ENCODE measurements at regions not wholly inside any gene's neighbourhood (a gene's known extent, or its start where the extent isn't known, plus 50 kb on each side); places are given as distances from the start of the nearest gene placed in this dataset.

GRCh38 chr10:111390813-111391563 lies 314.2 kb downstream of the ADRA2A start:
- TF ChIP-seq CTCF (IDR thresholded peaks at IDR 0.05; ENCODE audit: borderline replicate concordance) = no peak
- Histone ChIP-seq H3K4me1 (no peaks in the 10 kb centered on the region), H3K9me3 (replicated peaks) (no peaks in the 10 kb centered on the region), H3K36me3 (no peaks in the 10 kb centered on the region), H3K27ac (replicated peaks) (no peak overlapping the region), H3K4me3 (no peak overlapping the region), H3K27me3 (ENCODE audit: low read depth) (peaks cover 19% of the 10 kb centered on the region)
- DNase-seq = no peak
- intact Hi-C loops (cut with micrococcal nuclease) = no loop called here

- DNase-seq = no peak
- intact Hi-C loops (cut with micrococcal nuclease) = no loop called here
Observed at GRCh38 chr10:111392159-111392558, 315.3 kb downstream of the ADRA2A start.

GRCh38 chr10:111392910-111393309 lies 316.1 kb downstream of the ADRA2A start:
- intact Hi-C loops (cut with micrococcal nuclease) = no loop called here
- no peak for TF ChIP-seq CTCF (IDR thresholded peaks at IDR 0.05; ENCODE audit: borderline replicate concordance)
- Histone ChIP-seq H3K4me1 (no peaks in the 10 kb centered on the region), H3K36me3 (no peaks in the 10 kb centered on the region), H3K27me3 (ENCODE audit: low read depth) (peaks cover 19% of the 10 kb centered on the region), H3K4me3 (no peak overlapping the region), H3K27ac (replicated peaks) (no peak overlapping the region), H3K9me3 (replicated peaks) (no peaks in the 10 kb centered on the region)
- no peak for DNase-seq

More at GRCh38 chr10:111392159-111392558, 315.3 kb downstream of the ADRA2A start:
- no peaks in the 10 kb centered on the region for H3K9me3 ChIP-seq (replicated peaks)
- H3K27ac ChIP-seq (replicated peaks) = no peak overlapping the region
- H3K36me3 ChIP-seq = no peaks in the 10 kb centered on the region
- no peak for TF ChIP-seq CTCF (IDR thresholded peaks at IDR 0.05; ENCODE audit: borderline replicate concordance)
- no peak overlapping the region for H3K4me3 ChIP-seq
- no peaks in the 10 kb centered on the region for H3K4me1 ChIP-seq
- H3K27me3 ChIP-seq (ENCODE audit: low read depth) = peaks cover 19% of the 10 kb centered on the region

- no peaks in the 10 kb centered on the region for H3K36me3 ChIP-seq
- intact Hi-C loops (cut with micrococcal nuclease) = no loop called here
- H3K9me3 ChIP-seq (replicated peaks) = peaks cover 7% of the 10 kb centered on the region
- H3K4me1 ChIP-seq = no peaks in the 10 kb centered on the region
- H3K27ac ChIP-seq (replicated peaks) = no peak overlapping the region
- no peak for DNase-seq
- peaks cover 25% of the 10 kb centered on the region for H3K27me3 ChIP-seq (ENCODE audit: low read depth)
- TF ChIP-seq CTCF (IDR thresholded peaks at IDR 0.05; ENCODE audit: borderline replicate concordance) = no peak
- no peak overlapping the region for H3K4me3 ChIP-seq
Observed at GRCh38 chr10:111410740-111411139, 333.9 kb downstream of the ADRA2A start.

- no peak for DNase-seq
Observed at GRCh38 chr10:111425459-111425858, 348.6 kb downstream of the ADRA2A start.

More at GRCh38 chr10:111425459-111425858, 348.6 kb downstream of the ADRA2A start:
- no peaks in the 10 kb centered on the region for H3K36me3 ChIP-seq
- no peaks in the 10 kb centered on the region for H3K9me3 ChIP-seq (replicated peaks)
- no peaks in the 10 kb centered on the region for H3K4me1 ChIP-seq
- TF ChIP-seq CTCF (IDR thresholded peaks at IDR 0.05; ENCODE audit: borderline replicate concordance) = no peak
- no peak overlapping the region for H3K4me3 ChIP-seq
- peaks cover 7% of the 10 kb centered on the region for H3K27me3 ChIP-seq (ENCODE audit: low read depth)
- no peak overlapping the region for H3K27ac ChIP-seq (replicated peaks)
- intact Hi-C loops (cut with micrococcal nuclease) = no loop called here
